Hematopoietic multipotent progenitor cell treated with erythropoietin and hydrocortisone succinate and interleukin-3 and kit ligand, for 15 days (in vitro differentiated cells): ENCODE measurements at regions not wholly inside any gene's neighbourhood (a gene's known extent, or its start where the extent isn't known, plus 50 kb on each side); places are given as distances from the start of the nearest gene placed in this dataset.
"Not testable (repeated sequence)": the region's sequence is repeated elsewhere in the genome, so short reads cannot be mapped to it uniquely, and the experiment has no call there.

Experiments
- DNase-seq: peaks from one replicate; pipeline ENCODE4 v3.0.0-alpha.2; 2015; ENCODE audit warnings: low spot score

GRCh38 chr6:144689503-144690040, 404.4 kb downstream of the UTRN start:
- DNase-seq: no peak

- no peak for DNase-seq
These were observed 405.0 kb downstream of the UTRN start for GRCh38 chr6:144690133-144690532.

- DNase-seq: no peak
These were observed 405.5 kb downstream of the UTRN start for GRCh38 chr6:144690666-144691065.

GRCh38 chr6:144692050-144692449, 406.9 kb downstream of the UTRN start:
- DNase-seq: not testable (repeated sequence)

- no peak for DNase-seq
These were observed 410.9 kb downstream of the UTRN start for GRCh38 chr6:144695858-144696533.

GRCh38 chr6:144696610-144697368, 411.7 kb downstream of the UTRN start:
- no peak for DNase-seq

GRCh38 chr6:144697369-144697760, 412.2 kb downstream of the UTRN start:
- DNase-seq: no peak

GRCh38 chr6:144697801-144698200, 412.7 kb downstream of the UTRN start:
- no peak for DNase-seq

- no peak for DNase-seq
These were observed 417.6 kb downstream of the UTRN start for GRCh38 chr6:144702781-144703180.

- DNase-seq: no peak
These were observed 425.1 kb downstream of the UTRN start for GRCh38 chr6:144710207-144710606.

GRCh38 chr6:144711661-144712060, 426.5 kb downstream of the UTRN start:
- no peak for DNase-seq

GRCh38 chr6:144712541-144712940, 427.4 kb downstream of the UTRN start:
- DNase-seq: no peak

GRCh38 chr6:144714021-144714712, 429.0 kb downstream of the UTRN start:
- no peak for DNase-seq

GRCh38 chr6:144715344-144715743, 430.2 kb downstream of the UTRN start:
- DNase-seq: no peak

GRCh38 chr6:144718431-144718830, 433.3 kb downstream of the UTRN start:
- DNase-seq: no peak

- DNase-seq: no peak
These were observed 436.1 kb downstream of the UTRN start for GRCh38 chr6:144721232-144721631.

GRCh38 chr6:144722154-144722737, 437.1 kb downstream of the UTRN start:
- no peak for DNase-seq

GRCh38 chr6:144722925-144723324, 437.8 kb downstream of the UTRN start:
- DNase-seq: no peak

- DNase-seq: no peak
These were observed 438.3 kb downstream of the UTRN start for GRCh38 chr6:144723431-144723830.

- no peak for DNase-seq
These were observed 439.7 kb downstream of the UTRN start for GRCh38 chr6:144724818-144725217.

GRCh38 chr6:144725736-144726522, 440.8 kb downstream of the UTRN start:
- no peak for DNase-seq

- DNase-seq: no peak
These were observed 443.7 kb downstream of the UTRN start for GRCh38 chr6:144728804-144729203.
